ENCODE measurements at regions not wholly inside any gene's neighbourhood (a gene's known extent, or its start where the extent isn't known, plus 50 kb on each side); places are given as distances from the start of the nearest gene placed in this dataset.

GRCh38 chr7:86970547-86970946, 88.9 kb downstream of the ELAPOR2 start:
- H3K9ac ChIP-seq (ENCODE audit: low read length), result no peak overlapping the region
- no peak overlapping the region for H3K4me2 ChIP-seq (ENCODE audit: low read length)
- no peaks in the 10 kb centered on the region for H4K20me1 ChIP-seq (ENCODE audit: insufficient read depth, low read length)
- H2AFZ ChIP-seq (ENCODE audit: low read depth, low read length), result no peak overlapping the region
- TF ChIP-seq CTCF (IDR thresholded peaks at IDR 0.05; ENCODE audit: low read depth, low read length) (no peak), EZH2phosphoT487 (IDR thresholded peaks at IDR 0.05; ENCODE audit: low read depth) (no peak)
- H3K27ac ChIP-seq (ENCODE audit: low read length), result no peak overlapping the region
- peaks cover 15% of the 10 kb centered on the region for H3K4me1 ChIP-seq (ENCODE audit: low read length)
- H3K9me3 ChIP-seq (ENCODE audit: insufficient read depth, low read length), result no peaks in the 10 kb centered on the region
- H3K4me3 ChIP-seq (ENCODE audit: low read length), result no peak overlapping the region
- H3K27me3 ChIP-seq (ENCODE audit: low read depth, low read length), result peaks cover 3% of the 10 kb centered on the region; the same call in 1 of the 2 replicates
- no peaks in the 10 kb centered on the region for H3K36me3 ChIP-seq (replicated peaks; ENCODE audit: low read depth, low read length)
- H3K79me2 ChIP-seq (ENCODE audit: low read length), result no peaks in the 10 kb centered on the region

GRCh38 chr7:86969865-86970264, 89.6 kb downstream of the ELAPOR2 start:
- H3K27me3 ChIP-seq (ENCODE audit: low read depth, low read length), result peaks cover 2% of the 10 kb centered on the region; the same call in 1 of the 2 replicates

GRCh38 chr7:86968618-86969017, 90.8 kb downstream of the ELAPOR2 start:
- TF ChIP-seq CTCF (IDR thresholded peaks at IDR 0.05; ENCODE audit: low read depth, low read length) (no peak), EZH2phosphoT487 (IDR thresholded peaks at IDR 0.05; ENCODE audit: low read depth) (no peak)
- Histone ChIP-seq H3K4me3 (ENCODE audit: low read length) (no peak overlapping the region), H3K9me3 (ENCODE audit: insufficient read depth, low read length) (no peaks in the 10 kb centered on the region), H4K20me1 (ENCODE audit: insufficient read depth, low read length) (no peaks in the 10 kb centered on the region), H3K79me2 (ENCODE audit: low read length) (no peaks in the 10 kb centered on the region), H3K27me3 (ENCODE audit: low read depth, low read length) (no peaks in the 10 kb centered on the region; the same call in 1 of the 2 replicates), H3K4me2 (ENCODE audit: low read length) (no peak overlapping the region), H3K9ac (ENCODE audit: low read length) (no peak overlapping the region), H2AFZ (ENCODE audit: low read depth, low read length) (no peak overlapping the region), H3K36me3 (replicated peaks; ENCODE audit: low read depth, low read length) (no peaks in the 10 kb centered on the region), H3K27ac (ENCODE audit: low read length) (no peak overlapping the region), H3K4me1 (ENCODE audit: low read length) (peaks cover 24% of the 10 kb centered on the region)

More at GRCh38 chr7:86969865-86970264, 89.6 kb downstream of the ELAPOR2 start:
- no peaks in the 10 kb centered on the region for H3K36me3 ChIP-seq (replicated peaks; ENCODE audit: low read depth, low read length)
- H4K20me1 ChIP-seq (ENCODE audit: insufficient read depth, low read length), result no peaks in the 10 kb centered on the region
- TF ChIP-seq CTCF (IDR thresholded peaks at IDR 0.05; ENCODE audit: low read depth, low read length) (no peak), EZH2phosphoT487 (IDR thresholded peaks at IDR 0.05; ENCODE audit: low read depth) (no peak)
- no peak overlapping the region for H2AFZ ChIP-seq (ENCODE audit: low read depth, low read length)
- H3K9ac ChIP-seq (ENCODE audit: low read length), result no peak overlapping the region
- H3K4me2 ChIP-seq (ENCODE audit: low read length), result no peak overlapping the region
- no peaks in the 10 kb centered on the region for H3K79me2 ChIP-seq (ENCODE audit: low read length)
- H3K4me3 ChIP-seq (ENCODE audit: low read length), result no peak overlapping the region
- no peaks in the 10 kb centered on the region for H3K9me3 ChIP-seq (ENCODE audit: insufficient read depth, low read length)
- no peak overlapping the region for H3K27ac ChIP-seq (ENCODE audit: low read length)
- peaks cover 21% of the 10 kb centered on the region for H3K4me1 ChIP-seq (ENCODE audit: low read length)

GRCh38 chr7:86966916-86967315, 92.5 kb downstream of the ELAPOR2 start:
- Histone ChIP-seq H3K4me3 (ENCODE audit: low read length) (no peak overlapping the region), H2AFZ (ENCODE audit: low read depth, low read length) (no peak overlapping the region), H3K27ac (ENCODE audit: low read length) (no peak overlapping the region), H3K79me2 (ENCODE audit: low read length) (no peaks in the 10 kb centered on the region), H3K4me2 (ENCODE audit: low read length) (no peak overlapping the region), H3K27me3 (ENCODE audit: low read depth, low read length) (no peaks in the 10 kb centered on the region; the same call in 1 of the 2 replicates), H3K9ac (ENCODE audit: low read length) (no peak overlapping the region), H3K9me3 (ENCODE audit: insufficient read depth, low read length) (no peaks in the 10 kb centered on the region), H4K20me1 (ENCODE audit: insufficient read depth, low read length) (no peaks in the 10 kb centered on the region), H3K4me1 (ENCODE audit: low read length) (peaks cover 26% of the 10 kb centered on the region), H3K36me3 (replicated peaks; ENCODE audit: low read depth, low read length) (no peaks in the 10 kb centered on the region)
- TF ChIP-seq CTCF (IDR thresholded peaks at IDR 0.05; ENCODE audit: low read depth, low read length) (no peak), EZH2phosphoT487 (IDR thresholded peaks at IDR 0.05; ENCODE audit: low read depth) (no peak)
